ENCODE measurements at regions not wholly inside any gene's neighbourhood (a gene's known extent, or its start where the extent isn't known, plus 50 kb on each side); places are given as distances from the start of the nearest gene placed in this dataset.

- ChIA-PET RAD21 (ENCODE audit: unreplicated experiment) (no interaction called here), SMC1A (ENCODE audit: uncharacterized antibody, unreplicated experiment) (interaction anchor here (1.4 kb wide), 1 partner anchor 8 kb away, joined by 3 read pairs; no protein-coding TSS in a partner anchor), POLR2A (no interaction called here), CTCF (no interaction called here)
- Histone ChIP-seq H3K36me3 (ENCODE audit: control insufficient read depth in 2 of 2, insufficient read depth in 2 of 2, low read length in 1 of 2) (no peaks in the 10 kb centered on the region), H3K27ac (ENCODE audit: control insufficient read depth, insufficient read depth) (no peak overlapping the region), H3K4me3 (no peak overlapping the region), H4K20me1 (ENCODE audit: control insufficient read depth, insufficient read depth) (no peaks in the 10 kb centered on the region), H3K4me2 (ENCODE audit: control insufficient read depth, insufficient read depth) (no peak overlapping the region), H3K79me2 (ENCODE audit: control insufficient read depth, insufficient read depth, low read length) (no peaks in the 10 kb centered on the region), H3K27me3 (replicated peaks in 1 of 2; ENCODE audit: control insufficient read depth in 2 of 2, insufficient read depth in 2 of 2, low read length in 1 of 2) (no peaks in the 10 kb centered on the region), H3K4me1 (ENCODE audit: control insufficient read depth, insufficient read depth, low read length) (no peaks in the 10 kb centered on the region), H3K9me3 (replicated peaks; ENCODE audit: control insufficient read depth, insufficient read depth, low read length) (no peaks in the 10 kb centered on the region), H2AFZ (ENCODE audit: control insufficient read depth, low read depth, low read length) (no peak overlapping the region), H3K9ac (ENCODE audit: control insufficient read depth, insufficient read depth, low read length) (no peak overlapping the region)
- DNase-seq (ENCODE audit: low read depth, low spot score): no peak
- FAIRE-seq: no peak
- TF ChIP-seq, protein P1, sequence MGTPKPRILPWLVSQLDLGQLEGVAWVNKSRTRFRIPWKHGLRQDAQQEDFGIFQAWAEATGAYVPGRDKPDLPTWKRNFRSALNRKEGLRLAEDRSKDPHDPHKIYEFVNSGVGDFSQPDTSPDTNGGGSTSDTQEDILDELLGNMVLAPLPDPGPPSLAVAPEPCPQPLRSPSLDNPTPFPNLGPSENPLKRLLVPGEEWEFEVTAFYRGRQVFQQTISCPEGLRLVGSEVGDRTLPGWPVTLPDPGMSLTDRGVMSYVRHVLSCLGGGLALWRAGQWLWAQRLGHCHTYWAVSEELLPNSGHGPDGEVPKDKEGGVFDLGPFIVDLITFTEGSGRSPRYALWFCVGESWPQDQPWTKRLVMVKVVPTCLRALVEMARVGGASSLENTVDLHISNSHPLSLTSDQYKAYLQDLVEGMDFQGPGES (IDR thresholded peaks at IDR 0.05): no peak
- TF ChIP-seq BMI1 (IDR thresholded peaks at IDR 0.05; ENCODE audit: borderline replicate concordance): no peak
- TF ChIP-seq POLR2A (IDR thresholded peaks at IDR 0.05; ENCODE audit: low read depth, low read length): no peak
- no TSS peak for BruUV-seq (replicated peaks)
- intact Hi-C loops (cut with micrococcal nuclease; ENCODE audit: unreplicated experiment): no loop called here
- in situ Hi-C loops (cut with MboI): no loop called here
- ATAC-seq: no peak
- 89% methylated on average over 1 of the region's 1 CpG for WGBS (ENCODE audit: insufficient coverage, insufficient replicate concordance, low lambda C conversion rate, missing lambda C conversion rate)
Measured at GRCh38 chr6:133693565-133693964, 195.3 kb upstream of the TCF21 start.

DNA sequence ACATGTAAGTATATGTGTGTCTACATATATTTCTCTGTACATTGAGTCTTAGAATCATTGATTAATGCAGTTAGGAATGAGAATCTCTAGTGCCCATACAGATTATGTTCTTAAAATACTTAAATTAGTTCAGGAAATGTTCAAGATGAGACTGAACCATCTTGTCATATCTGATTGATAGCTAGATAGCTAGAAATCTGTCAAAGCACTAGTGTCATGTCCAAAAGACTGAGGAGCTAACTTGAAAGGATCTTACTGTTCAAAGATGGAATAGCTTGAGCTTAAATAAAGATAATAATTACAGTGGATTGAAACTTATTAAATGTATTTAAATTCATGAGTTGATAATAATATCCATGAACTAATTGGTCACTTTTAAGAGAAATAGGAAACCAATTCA, 191.7 kb upstream of the TCF21 start:
- FAIRE-seq: no peak
- TF ChIP-seq RB1 (IDR thresholded peaks at IDR 0.05; ENCODE audit: borderline replicate concordance): no peak
- TF ChIP-seq, protein P2, sequence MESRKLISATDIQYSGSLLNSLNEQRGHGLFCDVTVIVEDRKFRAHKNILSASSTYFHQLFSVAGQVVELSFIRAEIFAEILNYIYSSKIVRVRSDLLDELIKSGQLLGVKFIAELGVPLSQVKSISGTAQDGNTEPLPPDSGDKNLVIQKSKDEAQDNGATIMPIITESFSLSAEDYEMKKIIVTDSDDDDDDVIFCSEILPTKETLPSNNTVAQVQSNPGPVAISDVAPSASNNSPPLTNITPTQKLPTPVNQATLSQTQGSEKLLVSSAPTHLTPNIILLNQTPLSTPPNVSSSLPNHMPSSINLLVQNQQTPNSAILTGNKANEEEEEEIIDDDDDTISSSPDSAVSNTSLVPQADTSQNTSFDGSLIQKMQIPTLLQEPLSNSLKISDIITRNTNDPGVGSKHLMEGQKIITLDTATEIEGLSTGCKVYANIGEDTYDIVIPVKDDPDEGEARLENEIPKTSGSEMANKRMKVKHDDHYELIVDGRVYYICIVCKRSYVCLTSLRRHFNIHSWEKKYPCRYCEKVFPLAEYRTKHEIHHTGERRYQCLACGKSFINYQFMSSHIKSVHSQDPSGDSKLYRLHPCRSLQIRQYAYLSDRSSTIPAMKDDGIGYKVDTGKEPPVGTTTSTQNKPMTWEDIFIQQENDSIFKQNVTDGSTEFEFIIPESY (IDR thresholded peaks at IDR 0.05): no peak
- TF ChIP-seq MYB (IDR thresholded peaks at IDR 0.05; ENCODE audit: borderline replicate concordance, low read depth, low read length): no peak
- no peak for TF ChIP-seq TBL1XR1 (IDR thresholded peaks at IDR 0.05; ENCODE audit: low read depth, low read length)
- no peak for TF ChIP-seq EED (IDR thresholded peaks at IDR 0.05; ENCODE audit: low read depth)
- TF ChIP-seq NRF1 (conservative IDR thresholded peaks at IDR 0.05; ENCODE audit: low read depth, low read length): no peak
- TF ChIP-seq, protein P3, sequence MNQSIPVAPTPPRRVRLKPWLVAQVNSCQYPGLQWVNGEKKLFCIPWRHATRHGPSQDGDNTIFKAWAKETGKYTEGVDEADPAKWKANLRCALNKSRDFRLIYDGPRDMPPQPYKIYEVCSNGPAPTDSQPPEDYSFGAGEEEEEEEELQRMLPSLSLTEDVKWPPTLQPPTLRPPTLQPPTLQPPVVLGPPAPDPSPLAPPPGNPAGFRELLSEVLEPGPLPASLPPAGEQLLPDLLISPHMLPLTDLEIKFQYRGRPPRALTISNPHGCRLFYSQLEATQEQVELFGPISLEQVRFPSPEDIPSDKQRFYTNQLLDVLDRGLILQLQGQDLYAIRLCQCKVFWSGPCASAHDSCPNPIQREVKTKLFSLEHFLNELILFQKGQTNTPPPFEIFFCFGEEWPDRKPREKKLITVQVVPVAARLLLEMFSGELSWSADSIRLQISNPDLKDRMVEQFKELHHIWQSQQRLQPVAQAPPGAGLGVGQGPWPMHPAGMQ (IDR thresholded peaks at IDR 0.05; ENCODE audit: borderline replicate concordance): no peak
- TF ChIP-seq NR2F1 (conservative IDR thresholded peaks at IDR 0.05): no peak
- no peak for TF ChIP-seq GABPA (IDR thresholded peaks at IDR 0.05; ENCODE audit: low read depth)
- no peak for TF ChIP-seq ETV6 (conservative IDR thresholded peaks at IDR 0.05 in 1 of 2, IDR thresholded peaks at IDR 0.05 in 1 of 2; ENCODE audit: borderline replicate concordance in 1 of 2, low read depth in 1 of 2)
- TF ChIP-seq, protein P4, sequence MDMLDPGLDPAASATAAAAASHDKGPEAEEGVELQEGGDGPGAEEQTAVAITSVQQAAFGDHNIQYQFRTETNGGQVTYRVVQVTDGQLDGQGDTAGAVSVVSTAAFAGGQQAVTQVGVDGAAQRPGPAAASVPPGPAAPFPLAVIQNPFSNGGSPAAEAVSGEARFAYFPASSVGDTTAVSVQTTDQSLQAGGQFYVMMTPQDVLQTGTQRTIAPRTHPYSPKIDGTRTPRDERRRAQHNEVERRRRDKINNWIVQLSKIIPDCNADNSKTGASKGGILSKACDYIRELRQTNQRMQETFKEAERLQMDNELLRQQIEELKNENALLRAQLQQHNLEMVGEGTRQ (IDR thresholded peaks at IDR 0.05; ENCODE audit: borderline replicate concordance, low read depth, low read length): no peak
- no peak for TF ChIP-seq ZNF384 (IDR thresholded peaks at IDR 0.05; ENCODE audit: borderline replicate concordance, low read depth, low read length)

More for the DNA sequence above, 191.7 kb upstream of the TCF21 start:
- Histone ChIP-seq H2AFZ (ENCODE audit: control insufficient read depth, low read depth, low read length) (no peak overlapping the region), H3K9ac (ENCODE audit: control insufficient read depth, insufficient read depth, low read length) (no peak overlapping the region), H3K27ac (ENCODE audit: control insufficient read depth, insufficient read depth) (no peak overlapping the region), H3K4me2 (ENCODE audit: control insufficient read depth, insufficient read depth) (no peak overlapping the region), H3K36me3 (ENCODE audit: control insufficient read depth in 2 of 2, insufficient read depth in 2 of 2, low read length in 1 of 2) (no peaks in the 10 kb centered on the region), H3K9me3 (replicated peaks; ENCODE audit: control insufficient read depth, insufficient read depth, low read length) (no peaks in the 10 kb centered on the region), H3K27me3 (replicated peaks in 1 of 2; ENCODE audit: control insufficient read depth in 2 of 2, insufficient read depth in 2 of 2, low read length in 1 of 2) (no peaks in the 10 kb centered on the region), H3K79me2 (ENCODE audit: control insufficient read depth, insufficient read depth, low read length) (no peaks in the 10 kb centered on the region), H4K20me1 (ENCODE audit: control insufficient read depth, insufficient read depth) (no peaks in the 10 kb centered on the region), H3K4me1 (ENCODE audit: control insufficient read depth, insufficient read depth, low read length) (no peaks in the 10 kb centered on the region), H3K4me3 (no peak overlapping the region)
- CTCF ChIA-PET: interaction anchor here (0.6 kb wide), 1 partner anchor 1106 kb away, joined by 3 read pairs; no protein-coding TSS in a partner anchor
- BruUV-seq (replicated peaks): no TSS peak
- intact Hi-C loops (cut with micrococcal nuclease; ENCODE audit: unreplicated experiment): no loop called here
- RAD21 ChIA-PET (ENCODE audit: unreplicated experiment): no interaction called here
- DNase-seq (ENCODE audit: low read depth, low spot score) (no peak), ATAC-seq (no peak)
- SMC1A ChIA-PET (ENCODE audit: uncharacterized antibody, unreplicated experiment): interaction anchor here (1.1 kb wide), 1 partner anchor 8 kb away, joined by 3 read pairs; no protein-coding TSS in a partner anchor
- POLR2A ChIA-PET: no interaction called here
- in situ Hi-C loops (cut with MboI): no loop called here
